GM12878 (cell line): ENCODE measurements at regions not wholly inside any gene's neighbourhood (a gene's known extent, or its start where the extent isn't known, plus 50 kb on each side); places are given as distances from the start of the nearest gene placed in this dataset.

Experiments used
- ATAC-seq: fragments of 200-7000 bp; cut with Tn5 transposase; 3 replicates; pipeline ENCODE4 v1.9.1; 2020; ENCODE audit warnings: mild to moderate bottlenecking, moderate library complexity
- BruUV-seq: library from RNA; stranded (reverse); fragments of 400-500 nt; replicated peaks from 2 replicates; lab custom pipeline; 2021; lab: Mats Ljungman, UMichigan
- CTCF ChIA-PET: fragments of 300-600 bp; sonication (Branson Sonifier 250); formaldehyde crosslinking; extraction: SDS; loops from one replicate; lab custom pipeline; 2021; ENCODE audit warnings: inconsistent platforms; lab: Yijun Ruan, JAX
- POLR2A ChIA-PET: fragments of 350-600 bp; formaldehyde crosslinking; extraction: SDS; loops from one replicate; lab custom pipeline; 2021; ENCODE audit warnings: inconsistent platforms; lab: Charles Lee
- RAD21 ChIA-PET: fragments of 300-600 bp; sonication (Branson Sonifier 250); formaldehyde crosslinking; loops from one replicate; lab custom pipeline; 2023; ENCODE audit warnings: antibody characterized with exemption; ENCODE audit not compliant: unreplicated experiment; lab: Charles Lee
- SMC1A ChIA-PET: fragments of 300-600 bp; sonication (Branson Sonifier 250); formaldehyde crosslinking; loops from one replicate; lab custom pipeline; 2023; ENCODE audit not compliant: unreplicated experiment, uncharacterized antibody; lab: Charles Lee
- DNase-seq: peaks from one replicate; pipeline ENCODE4 v3.0.0-alpha.2; 2011; ENCODE audit warnings: low read depth, low spot score
- FAIRE-seq: peaks from 3 replicates; lab custom pipeline; 2011; peaks lifted over from hg19 to GRCh38; lab: Jason Lieb, UNC
- H2AFZ ChIP-seq: 2 replicates; pipeline ENCODE4 v1.6.0; 2011; ENCODE audit warnings: low read depth, low read length, control low read depth; ENCODE audit not compliant: control insufficient read depth
- H3K27ac ChIP-seq: 2 replicates; pipeline ENCODE4 v1.5.1; 2011; ENCODE audit warnings: control low read depth; ENCODE audit not compliant: control insufficient read depth, insufficient read depth
- H3K27me3 ChIP-seq, 2 experiments: replicated peaks in 1 of 2; 2 replicates each; pipeline versions ENCODE4 v1.6.0 to v1.6.1; 2011; ENCODE audit warnings: low read length in 1 of 2; ENCODE audit not compliant: control insufficient read depth in 2 of 2, insufficient read depth in 2 of 2
- H3K36me3 ChIP-seq, 2 experiments: 2 replicates each; pipeline ENCODE4 v1.5.1; 2011; ENCODE audit warnings: low read length in 1 of 2; ENCODE audit not compliant: control insufficient read depth in 2 of 2, insufficient read depth in 2 of 2
- H3K4me1 ChIP-seq: 2 replicates; pipeline ENCODE4 v1.6.1; 2011; ENCODE audit warnings: mild to moderate bottlenecking, low read length, moderate library complexity, mixed read lengths; ENCODE audit not compliant: control insufficient read depth, insufficient read depth
- H3K4me2 ChIP-seq: 2 replicates; pipeline ENCODE4 v1.6.0; 2011; ENCODE audit warnings: control low read depth; ENCODE audit not compliant: control insufficient read depth, insufficient read depth
- H3K4me3 ChIP-seq: fragments of 200-600 bp; sonication (generic); 2 replicates; pipeline ENCODE4 v1.5.1; 2016
- H3K79me2 ChIP-seq: 2 replicates; pipeline ENCODE4 v1.6.0; 2011; ENCODE audit warnings: low read length; ENCODE audit not compliant: control insufficient read depth, insufficient read depth
- H3K9ac ChIP-seq: 2 replicates; pipeline ENCODE4 v1.8.0; 2011; ENCODE audit warnings: low read length, control low read depth, mixed read lengths; ENCODE audit not compliant: control insufficient read depth, insufficient read depth
- H3K9me3 ChIP-seq: replicated peaks from 3 replicates; pipeline ENCODE4 v1.5.1; 2011; ENCODE audit warnings: mild to moderate bottlenecking, low read length; ENCODE audit not compliant: control insufficient read depth, insufficient read depth
- H4K20me1 ChIP-seq: 2 replicates; pipeline ENCODE4 v1.6.0; 2011; ENCODE audit not compliant: control insufficient read depth, insufficient read depth
- EGR1 ChIP-seq, 2 experiments: IDR thresholded peaks; 1 replicate in 1 of 2; 2 replicates in 1 of 2; pipeline ENCODE4 v1.6.1; 2011 to 2012; ENCODE audit warnings: low read depth in 2 of 2, low read length in 2 of 2, borderline replicate concordance in 1 of 2, mild to moderate bottlenecking in 1 of 2, moderate library complexity in 1 of 2
- EP300 ChIP-seq, 2 experiments: fragments of 150-350 bp in 1 of 2; IDR thresholded peaks; 2 replicates each; pipeline ENCODE4 v1.6.1; 2011 to 2012; ENCODE audit warnings: low read depth in 2 of 2, low read length in 2 of 2, borderline replicate concordance in 1 of 2, improper control_type of control experiment in 1 of 2, inconsistent platforms in 1 of 2; ENCODE audit not compliant: control insufficient read depth in 1 of 2
- MEF2A ChIP-seq: IDR thresholded peaks from 2 replicates; pipeline ENCODE4 v1.6.1; 2011; ENCODE audit warnings: low read depth, mild to moderate bottlenecking, low read length, moderate library complexity; ENCODE audit not compliant: insufficient read depth
- NBN ChIP-seq: fragments of 450-650 bp; IDR thresholded peaks from 2 replicates; pipeline ENCODE4 v1.6.1; 2016
- NFYA ChIP-seq: IDR thresholded peaks from 2 replicates; pipeline ENCODE4 v1.6.1; 2011; ENCODE audit warnings: low read depth, mild to moderate bottlenecking, low read length, improper control_type of control experiment, borderline replicate concordance
- POU2F2 ChIP-seq: IDR thresholded peaks from 3 replicates; pipeline ENCODE4 v1.6.1; 2011; ENCODE audit warnings: low read depth, mild to moderate bottlenecking, low read length, borderline replicate concordance
- ZBTB40 ChIP-seq: fragments of 450-650 bp; IDR thresholded peaks from 2 replicates; pipeline ENCODE4 v1.6.1; 2016; ENCODE audit warnings: mild to moderate bottlenecking, moderate library complexity, borderline replicate concordance
- WGBS: methylation state at CpG from one replicate; pipeline ENCODE4 v1.1.6; 2016; ENCODE audit warnings: low lambda C conversion rate; ENCODE audit not compliant: insufficient replicate concordance, insufficient coverage; ENCODE audit errors: missing lambda C conversion rate; 5-methylcytosine and 5-hydroxymethylcytosine counted together
- in situ Hi-C: fragments of 300-500 bp; cut with MboI; formaldehyde crosslinking; loops from 9 replicates; pipeline ENCODE4 v1.14.3; 2018; ENCODE audit warnings: mixed read lengths
- intact Hi-C: fragments of 100-400 bp; cut with micrococcal nuclease; formaldehyde crosslinking; loops from one replicate; pipeline ENCODE4 v1.14.2; 2022; ENCODE audit not compliant: unreplicated experiment

GRCh38 chr2:188808947-188809355, 165.2 kb upstream of the COL3A1 start:
- Histone ChIP-seq H3K9me3 (no peaks in the 10 kb centered on the region), H2AFZ (no peak overlapping the region), H3K36me3 (no peaks in the 10 kb centered on the region)
- SMC1A ChIA-PET = no interaction called here
- no peak for TF ChIP-seq NBN
- no peak for TF ChIP-seq EGR1 (IDR thresholded peaks at IDR 0.05; ENCODE audit: borderline replicate concordance in 1 of 2, low read depth in 2 of 2, low read length in 2 of 2)
- TF ChIP-seq POU2F2 = no peak
- no peak for TF ChIP-seq MEF2A
- TF ChIP-seq, all 136 proteins: peak for 0
- H3K9ac ChIP-seq = no peak overlapping the region
- RAD21 ChIA-PET = no interaction called here
- no peaks in the 10 kb centered on the region for H4K20me1 ChIP-seq
- in situ Hi-C loops (no loop called here), intact Hi-C loops (no loop called here)
- H3K4me1 ChIP-seq = no peaks in the 10 kb centered on the region
- BruUV-seq = no TSS peak
- no peak for FAIRE-seq
- DNase-seq = no peak
- CTCF ChIA-PET = no interaction called here
- H3K27ac ChIP-seq = no peak overlapping the region
- no peak for ATAC-seq
- H3K4me3 ChIP-seq = no peak overlapping the region
- H3K79me2 ChIP-seq = no peaks in the 10 kb centered on the region
- no peaks in the 10 kb centered on the region for H3K27me3 ChIP-seq
- no peak overlapping the region for H3K4me2 ChIP-seq
- POLR2A ChIA-PET = no interaction called here

- ChIA-PET RAD21 (no interaction called here), SMC1A (interaction anchor here (0.6 kb wide), 1 partner anchor 437 kb away, joined by 3 read pairs; no protein-coding TSS in a partner anchor), CTCF (no interaction called here), POLR2A (no interaction called here)
- Histone ChIP-seq H3K9ac (no peak overlapping the region), H3K4me1 (no peaks in the 10 kb centered on the region), H3K36me3 (no peaks in the 10 kb centered on the region), H4K20me1 (no peaks in the 10 kb centered on the region), H3K27me3 (no peaks in the 10 kb centered on the region), H3K4me3 (no peak overlapping the region), H2AFZ (no peak overlapping the region), H3K4me2 (no peak overlapping the region), H3K9me3 (no peaks in the 10 kb centered on the region), H3K79me2 (no peaks in the 10 kb centered on the region), H3K27ac (no peak overlapping the region)
- FAIRE-seq (no peak), ATAC-seq (no peak), DNase-seq (no peak)
- 39% methylated on average over 2 of the region's 2 CpGs for WGBS
- no TSS peak for BruUV-seq
- intact Hi-C loops = no loop called here
- TF ChIP-seq EP300 (IDR thresholded peaks at IDR 0.05; ENCODE audit: borderline replicate concordance in 1 of 2, control insufficient read depth in 1 of 2, low read depth in 2 of 2, low read length in 2 of 2) = no peak
- no peak for TF ChIP-seq NFYA
- no peak for TF ChIP-seq ZBTB40
- in situ Hi-C loops = no loop called here
These were observed 163.6 kb upstream of the COL3A1 start for GRCh38 chr2:188810586-188810985.
